Natural killer cell (primary cell): ENCODE measurements at regions not wholly inside any gene's neighbourhood (a gene's known extent, or its start where the extent isn't known, plus 50 kb on each side); places are given as distances from the start of the nearest gene placed in this dataset.

Source experiments
- ATAC-seq, 3 donors: fragments of 150-1000 bp in 2 of 3; fragments of 200-7000 bp in 1 of 3; cut with Tn5 transposase; 1 replicate in 1 of 3; 2 replicates in 2 of 3; pipeline ENCODE4 v1.10.0; 2021; ENCODE audit warnings: mild to moderate bottlenecking in 2 of 3, moderate library complexity in 2 of 3
- DNase-seq, 2 donors: peaks; one replicate each; pipeline versions ENCODE4 v3.0.0 to v3.0.0-alpha.2; 2013 to 2021; ENCODE audit warnings: mixed read lengths in 1 of 2
- H3K27ac ChIP-seq: one replicate; pipeline ENCODE4 v1.5.1; 2013; ENCODE audit warnings: mild to moderate bottlenecking, low read length
- H3K27me3 ChIP-seq: one replicate; pipeline ENCODE4 v1.6.1; 2013; ENCODE audit warnings: low read length; ENCODE audit not compliant: control insufficient read depth, insufficient read depth
- H3K36me3 ChIP-seq: one replicate; pipeline ENCODE4 v1.6.1; 2013; ENCODE audit warnings: low read length; ENCODE audit not compliant: control insufficient read depth, insufficient read depth
- H3K4me1 ChIP-seq: one replicate; pipeline ENCODE4 v1.6.1; 2013; ENCODE audit warnings: low read length; ENCODE audit not compliant: control insufficient read depth, insufficient read depth
- H3K4me3 ChIP-seq: one replicate; pipeline ENCODE4 v1.5.1; 2013; ENCODE audit warnings: low read length
- H3K9me3 ChIP-seq: one replicate; pipeline ENCODE4 v1.6.1; 2013; ENCODE audit warnings: low read length; ENCODE audit not compliant: control insufficient read depth, insufficient read depth
- H3K27ac Mint-ChIP-seq, 2 donors: one replicate each; pipeline ENCODE4 v1.8.0; 2022; ENCODE audit warnings: mild to moderate bottlenecking in 2 of 2, mixed read lengths in 2 of 2, moderate library complexity in 1 of 2
- H3K27me3 Mint-ChIP-seq, 2 donors: one replicate each; pipeline ENCODE4 v1.8.0; 2022; ENCODE audit warnings: low read depth in 2 of 2, mixed read lengths in 2 of 2
- H3K36me3 Mint-ChIP-seq: one replicate; pipeline ENCODE4 v1.8.0; 2022; ENCODE audit warnings: mixed read lengths
- H3K4me1 Mint-ChIP-seq, 2 donors: one replicate each; pipeline ENCODE4 v1.8.0; 2022; ENCODE audit warnings: mixed read lengths in 2 of 2
- H3K4me3 Mint-ChIP-seq: one replicate; pipeline ENCODE4 v1.8.0; 2022; ENCODE audit warnings: mild to moderate bottlenecking, moderate library complexity, mixed read lengths
- H3K9me3 Mint-ChIP-seq, 2 donors: one replicate each; pipeline ENCODE4 v1.8.0; 2022; ENCODE audit warnings: mixed read lengths in 2 of 2
- WGBS: methylation state at CpG from one replicate; pipeline ENCODE4 v1.1.7; 2013; ENCODE audit warnings: missing lambda C conversion rate; ENCODE audit not compliant: insufficient coverage; 5-methylcytosine and 5-hydroxymethylcytosine counted together
- intact Hi-C: fragments of 100-400 bp; cut with micrococcal nuclease; formaldehyde crosslinking; loops from one replicate; pipeline ENCODE4 v1.14.2; 2022
- TF ChIP-seq, protein P1 (sequence below): fragments of 200-600 bp; IDR thresholded peaks from one replicate; pipeline ENCODE4 v1.8.0; 2022; ENCODE audit warnings: antibody characterized with exemption

DNA sequence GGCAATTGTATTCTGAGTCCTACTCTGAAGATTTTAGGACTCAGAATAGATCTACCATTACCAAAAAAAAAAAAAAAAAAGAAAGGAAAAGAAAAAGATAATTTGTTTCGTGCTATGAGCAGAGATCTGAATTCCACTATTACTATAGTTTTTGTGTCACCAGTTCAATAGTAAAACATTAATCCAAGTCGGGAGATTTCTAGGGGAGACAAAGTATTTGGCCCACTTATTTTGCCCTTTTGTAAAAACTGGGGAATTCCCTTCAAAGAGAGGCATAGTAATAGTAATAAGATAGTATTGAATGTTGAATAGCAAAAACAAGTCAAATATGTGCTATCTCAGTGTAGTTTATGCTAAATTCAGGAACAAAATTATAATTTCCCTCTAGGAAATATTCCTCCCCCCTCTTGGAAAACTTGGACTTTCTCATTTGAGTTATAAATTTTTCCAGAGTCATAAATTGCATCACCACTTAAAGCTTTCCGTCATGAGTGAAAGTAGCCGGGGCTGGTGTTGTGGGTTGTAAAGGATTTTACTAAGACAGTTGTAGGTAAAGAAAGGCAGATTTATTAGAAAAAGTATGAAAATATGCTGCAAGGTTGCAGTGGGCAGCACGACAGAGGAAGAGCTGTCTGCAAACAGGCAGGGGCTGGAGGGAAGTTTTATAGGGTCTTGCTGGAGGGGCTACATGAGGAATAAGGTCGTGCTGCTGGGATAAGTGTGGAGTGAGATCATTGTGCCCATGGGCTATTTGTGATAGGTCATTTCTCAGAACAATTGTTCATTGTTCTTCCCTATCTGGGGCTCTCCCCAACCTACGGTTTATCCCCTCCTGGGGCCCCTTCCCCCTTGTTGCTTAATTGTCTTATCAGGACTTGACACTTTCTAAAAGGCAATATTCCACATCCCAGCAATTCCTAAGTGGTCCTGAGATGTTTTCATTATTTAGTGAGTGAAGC is 1009.9 kb downstream of the PLA2G4A start:
- no peaks in the 10 kb centered on the region for H3K4me1 ChIP-seq
- ATAC-seq (no peak), DNase-seq (no peak)
- Mint-ChIP-seq H3K4me3 (no peak overlapping the region), H3K36me3 (peaks cover 11% of the 10 kb centered on the region), H3K4me1 (no peaks in the 10 kb centered on the region), H3K9me3 (peaks cover 10 to 27% of the 10 kb centered on the region in 2 donors), H3K27me3 (no peaks in the 10 kb centered on the region), H3K27ac (no peak overlapping the region)
- no peak overlapping the region for H3K4me3 ChIP-seq
- intact Hi-C loops = no loop called here
- H3K36me3 ChIP-seq = no peaks in the 10 kb centered on the region
- TF ChIP-seq, protein P1, sequence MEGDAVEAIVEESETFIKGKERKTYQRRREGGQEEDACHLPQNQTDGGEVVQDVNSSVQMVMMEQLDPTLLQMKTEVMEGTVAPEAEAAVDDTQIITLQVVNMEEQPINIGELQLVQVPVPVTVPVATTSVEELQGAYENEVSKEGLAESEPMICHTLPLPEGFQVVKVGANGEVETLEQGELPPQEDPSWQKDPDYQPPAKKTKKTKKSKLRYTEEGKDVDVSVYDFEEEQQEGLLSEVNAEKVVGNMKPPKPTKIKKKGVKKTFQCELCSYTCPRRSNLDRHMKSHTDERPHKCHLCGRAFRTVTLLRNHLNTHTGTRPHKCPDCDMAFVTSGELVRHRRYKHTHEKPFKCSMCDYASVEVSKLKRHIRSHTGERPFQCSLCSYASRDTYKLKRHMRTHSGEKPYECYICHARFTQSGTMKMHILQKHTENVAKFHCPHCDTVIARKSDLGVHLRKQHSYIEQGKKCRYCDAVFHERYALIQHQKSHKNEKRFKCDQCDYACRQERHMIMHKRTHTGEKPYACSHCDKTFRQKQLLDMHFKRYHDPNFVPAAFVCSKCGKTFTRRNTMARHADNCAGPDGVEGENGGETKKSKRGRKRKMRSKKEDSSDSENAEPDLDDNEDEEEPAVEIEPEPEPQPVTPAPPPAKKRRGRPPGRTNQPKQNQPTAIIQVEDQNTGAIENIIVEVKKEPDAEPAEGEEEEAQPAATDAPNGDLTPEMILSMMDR = no peak
- peaks cover 9% of the 10 kb centered on the region for H3K9me3 ChIP-seq
- WGBS = 68% methylated on average over 6 of the region's 7 CpGs
- H3K27ac ChIP-seq = no peak overlapping the region
- no peaks in the 10 kb centered on the region for H3K27me3 ChIP-seq

- Mint-ChIP-seq H3K9me3 (peaks cover 8 to 28% of the 10 kb centered on the region in 2 donors), H3K27ac (no peak overlapping the region), H3K27me3 (no peaks in the 10 kb centered on the region), H3K4me3 (no peak overlapping the region), H3K4me1 (no peaks in the 10 kb centered on the region), H3K36me3 (peaks cover 11% of the 10 kb centered on the region)
- peaks cover 9% of the 10 kb centered on the region for H3K9me3 ChIP-seq
- intact Hi-C loops = no loop called here
- H3K27ac ChIP-seq = no peak overlapping the region
- 44% methylated on average over 2 of the region's 2 CpGs for WGBS
- H3K27me3 ChIP-seq = no peaks in the 10 kb centered on the region
- DNase-seq (no peak), ATAC-seq (no peak)
- no peaks in the 10 kb centered on the region for H3K4me1 ChIP-seq
- no peaks in the 10 kb centered on the region for H3K36me3 ChIP-seq
- no peak overlapping the region for H3K4me3 ChIP-seq
- TF ChIP-seq, protein P1 = no peak
Observed at GRCh38 chr1:187839873-187840272, 1011.1 kb downstream of the PLA2G4A start.

DNA sequence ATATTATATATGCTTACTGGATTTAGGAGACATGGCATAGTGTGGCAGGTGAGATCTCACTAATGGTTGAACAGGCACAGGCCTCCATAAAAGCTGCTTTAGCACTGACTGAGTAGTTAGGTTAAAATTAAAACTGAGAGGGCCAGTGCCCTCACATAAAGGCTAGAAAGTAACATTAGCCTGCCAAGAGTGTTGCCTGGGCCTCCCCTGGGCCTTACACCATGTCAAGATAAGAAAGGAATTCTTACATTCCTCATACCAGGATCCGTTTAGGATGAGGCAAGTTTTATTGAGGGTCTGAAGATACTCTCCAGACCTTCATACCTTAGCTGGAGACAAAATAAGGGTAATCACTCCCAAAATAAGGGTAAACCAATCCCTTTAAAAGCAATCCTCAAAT is 1011.8 kb downstream of the PLA2G4A start:
- Mint-ChIP-seq H3K27ac (no peak overlapping the region), H3K27me3 (no peaks in the 10 kb centered on the region)

More for the DNA sequence above, 1011.8 kb downstream of the PLA2G4A start:
- H3K4me1 Mint-ChIP-seq = no peaks in the 10 kb centered on the region
- ATAC-seq (no peak), DNase-seq (no peak)
- H3K36me3 Mint-ChIP-seq = peaks cover 11% of the 10 kb centered on the region
- peaks cover 10 to 26% of the 10 kb centered on the region in 2 donors for H3K9me3 Mint-ChIP-seq
- Histone ChIP-seq H3K27me3 (no peaks in the 10 kb centered on the region), H3K9me3 (peaks cover 9% of the 10 kb centered on the region), H3K4me1 (no peaks in the 10 kb centered on the region), H3K27ac (no peak overlapping the region), H3K4me3 (no peak overlapping the region), H3K36me3 (no peaks in the 10 kb centered on the region)
- intact Hi-C loops = no loop called here
- 88% methylated on average over 1 of the region's 1 CpG for WGBS
- TF ChIP-seq, protein P1 = no peak
- H3K4me3 Mint-ChIP-seq = no peak overlapping the region
